Esophagus (tissue), 2 donors: ENCODE measurements at regions not wholly inside any gene's neighbourhood (a gene's known extent, or its start where the extent isn't known, plus 50 kb on each side); places are given as distances from the start of the nearest gene placed in this dataset.

ENCODE experiments used
- H3K27ac ChIP-seq, 2 donors: one replicate each; pipeline ENCODE4 v1.5.1; 2013; ENCODE audit warnings: low read depth in 2 of 2, mild to moderate bottlenecking in 2 of 2, inconsistent platforms in 1 of 2, low read length in 1 of 2, moderate library complexity in 1 of 2
- H3K27me3 ChIP-seq, 2 donors: one replicate each; pipeline ENCODE4 v1.6.1; 2013; ENCODE audit warnings: low read length in 2 of 2, control low read depth in 1 of 2, mild to moderate bottlenecking in 1 of 2; ENCODE audit not compliant: insufficient read depth in 2 of 2, control insufficient read depth in 1 of 2
- H3K36me3 ChIP-seq, 2 donors: one replicate each; pipeline ENCODE4 v1.6.1; 2013; ENCODE audit warnings: low read length in 1 of 2; ENCODE audit not compliant: control insufficient read depth in 2 of 2, insufficient read depth in 2 of 2
- H3K4me1 ChIP-seq, 2 donors: one replicate each; pipeline ENCODE4 v1.6.1; 2013; ENCODE audit warnings: low read length in 1 of 2; ENCODE audit not compliant: control insufficient read depth in 2 of 2, insufficient read depth in 2 of 2
- H3K4me3 ChIP-seq, 2 donors: one replicate each; pipeline ENCODE4 v1.5.1; 2013; ENCODE audit warnings: low read length in 2 of 2, mild to moderate bottlenecking in 2 of 2, low read depth in 1 of 2, moderate library complexity in 1 of 2
- H3K9me3 ChIP-seq, 2 donors: one replicate each; pipeline ENCODE4 v1.6.1; 2013; ENCODE audit warnings: mild to moderate bottlenecking in 2 of 2, low read depth in 1 of 2, low read length in 1 of 2, moderate library complexity in 1 of 2; ENCODE audit not compliant: control insufficient read depth in 2 of 2, insufficient read depth in 1 of 2
- WGBS, 2 donors: extraction: QIAGEN DNeasy Blood & Tissue Kit; methylation state at CpG; one replicate each; pipeline ENCODE4 v1.1.7; 2013; 5-methylcytosine and 5-hydroxymethylcytosine counted together
- donor health status: healthy with polysubstance abuse.
- donor health status: Bipolar disorder and iron deficiency.

- H3K36me3 ChIP-seq = no peaks in the 10 kb centered on the region
- no peaks in the 10 kb centered on the region for H3K27me3 ChIP-seq
- no peaks in the 10 kb centered on the region for H3K9me3 ChIP-seq
- 49 to 52% methylated on average over 1 of the region's 1 CpG for WGBS, 2 donors
- H3K4me3 ChIP-seq = no peak overlapping the region
- H3K4me1 ChIP-seq = no peaks in the 10 kb centered on the region
- no peak overlapping the region for H3K27ac ChIP-seq
These were observed 443.7 kb downstream of the FAT4 start for GRCh38 chr4:125758438-125758837.

GRCh38 chr4:125760201-125760819 is 445.6 kb downstream of the FAT4 start:
- no peaks in the 10 kb centered on the region for H3K4me1 ChIP-seq
- no peak overlapping the region for H3K27ac ChIP-seq
- H3K4me3 ChIP-seq = no peak overlapping the region
- H3K27me3 ChIP-seq = no peaks in the 10 kb centered on the region
- WGBS, 2 donors = 87 to 96% methylated on average over 2 of the region's 2 CpGs
- no peaks in the 10 kb centered on the region for H3K36me3 ChIP-seq
- H3K9me3 ChIP-seq = no peaks in the 10 kb centered on the region

GRCh38 chr4:125760956-125761355 is 446.2 kb downstream of the FAT4 start:
- no peak overlapping the region for H3K4me3 ChIP-seq
- H3K36me3 ChIP-seq = no peaks in the 10 kb centered on the region
- no peaks in the 10 kb centered on the region for H3K9me3 ChIP-seq
- H3K27ac ChIP-seq = no peak overlapping the region
- no peaks in the 10 kb centered on the region for H3K4me1 ChIP-seq
- WGBS, 2 donors = 75 to 77% methylated on average over 3 of the region's 3 CpGs
- H3K27me3 ChIP-seq = no peaks in the 10 kb centered on the region

- no peaks in the 10 kb centered on the region for H3K27me3 ChIP-seq
- no peak overlapping the region for H3K4me3 ChIP-seq
- no peaks in the 10 kb centered on the region for H3K4me1 ChIP-seq
- 74 to 77% methylated on average over 3 of the region's 3 CpGs for WGBS, 2 donors
- H3K36me3 ChIP-seq = no peaks in the 10 kb centered on the region
- H3K9me3 ChIP-seq = no peaks in the 10 kb centered on the region
- H3K27ac ChIP-seq = no peak overlapping the region
These were observed 447.8 kb downstream of the FAT4 start for GRCh38 chr4:125762537-125762936.

- H3K9me3 ChIP-seq = no peaks in the 10 kb centered on the region
These were observed 451.2 kb downstream of the FAT4 start for GRCh38 chr4:125765941-125766340.

GRCh38 chr4:125770814-125771398 is 456.2 kb downstream of the FAT4 start:
- WGBS, 2 donors = 66 to 68% methylated on average over 6 of the region's 6 CpGs
- Histone ChIP-seq H3K27ac (no peak overlapping the region), H3K9me3 (no peaks in the 10 kb centered on the region), H3K36me3 (no peaks in the 10 kb centered on the region), H3K4me1 (no peaks in the 10 kb centered on the region), H3K27me3 (no peaks in the 10 kb centered on the region), H3K4me3 (no peak overlapping the region)

More at GRCh38 chr4:125765941-125766340, 451.2 kb downstream of the FAT4 start:
- H3K4me3 ChIP-seq = no peak overlapping the region
- H3K36me3 ChIP-seq = no peaks in the 10 kb centered on the region
- no peaks in the 10 kb centered on the region for H3K27me3 ChIP-seq
- no peaks in the 10 kb centered on the region for H3K4me1 ChIP-seq
- no peak overlapping the region for H3K27ac ChIP-seq

- H3K27me3 ChIP-seq = no peaks in the 10 kb centered on the region
- no peaks in the 10 kb centered on the region for H3K36me3 ChIP-seq
- WGBS, 2 donors = 93 to 94% methylated on average over 1 of the region's 1 CpG
- H3K27ac ChIP-seq = no peak overlapping the region
- no peaks in the 10 kb centered on the region for H3K9me3 ChIP-seq
- H3K4me1 ChIP-seq = no peaks in the 10 kb centered on the region
- H3K4me3 ChIP-seq = no peak overlapping the region
These were observed 457.9 kb downstream of the FAT4 start for GRCh38 chr4:125772680-125773079.

- 90 to 95% methylated on average over 1 of the region's 1 CpG for WGBS, 2 donors
- H3K27ac ChIP-seq = no peak overlapping the region
These were observed 458.7 kb downstream of the FAT4 start for GRCh38 chr4:125773502-125773901.

GRCh38 chr4:125773931-125774330 is 459.2 kb downstream of the FAT4 start:
- H3K4me1 ChIP-seq = no peaks in the 10 kb centered on the region
- no peak overlapping the region for H3K4me3 ChIP-seq
- no peaks in the 10 kb centered on the region for H3K9me3 ChIP-seq
- WGBS, 2 donors = 74 to 77% methylated on average over 2 of the region's 2 CpGs
- H3K36me3 ChIP-seq = no peaks in the 10 kb centered on the region
- no peak overlapping the region for H3K27ac ChIP-seq
- H3K27me3 ChIP-seq = no peaks in the 10 kb centered on the region

More at GRCh38 chr4:125773502-125773901, 458.7 kb downstream of the FAT4 start:
- H3K27me3 ChIP-seq = no peaks in the 10 kb centered on the region
- H3K4me3 ChIP-seq = no peak overlapping the region
- H3K36me3 ChIP-seq = no peaks in the 10 kb centered on the region
- H3K9me3 ChIP-seq = no peaks in the 10 kb centered on the region
- no peaks in the 10 kb centered on the region for H3K4me1 ChIP-seq

GRCh38 chr4:125776146-125776545 is 461.4 kb downstream of the FAT4 start:
- Histone ChIP-seq H3K27ac (no peak overlapping the region), H3K4me3 (no peak overlapping the region), H3K36me3 (no peaks in the 10 kb centered on the region), H3K27me3 (no peaks in the 10 kb centered on the region), H3K4me1 (no peaks in the 10 kb centered on the region), H3K9me3 (no peaks in the 10 kb centered on the region)
- 66 to 73% methylated on average over 4 of the region's 4 CpGs for WGBS, 2 donors
